HL-60 (cell line): ENCODE measurements at regions not wholly inside any gene's neighbourhood (a gene's known extent, or its start where the extent isn't known, plus 50 kb on each side); places are given as distances from the start of the nearest gene placed in this dataset.

Source experiments
- GABPA ChIP-seq: IDR thresholded peaks from 2 replicates; pipeline ENCODE4 v1.6.1; 2012; ENCODE audit warnings: low read depth
- POLR2AphosphoS5 ChIP-seq: IDR thresholded peaks from 2 replicates; pipeline ENCODE4 v1.6.1; 2012; ENCODE audit warnings: low read depth
- SPI1 ChIP-seq: IDR thresholded peaks from 2 replicates; pipeline ENCODE4 v1.6.1; 2012; ENCODE audit warnings: low read depth, mild to moderate bottlenecking, borderline replicate concordance
- TF ChIP-seq, protein P1 (sequence below): IDR thresholded peaks from one replicate; pipeline ENCODE4 v1.5.1; 2011; ENCODE audit warnings: low read length, control low read depth, inconsistent platforms; ENCODE audit not compliant: insufficient read depth
- TF ChIP-seq, protein P2 (sequence below): IDR thresholded peaks from 2 replicates; pipeline ENCODE4 v1.6.1; 2012; ENCODE audit warnings: low read depth; ENCODE audit not compliant: insufficient replicate concordance

- TF ChIP-seq, protein P1, sequence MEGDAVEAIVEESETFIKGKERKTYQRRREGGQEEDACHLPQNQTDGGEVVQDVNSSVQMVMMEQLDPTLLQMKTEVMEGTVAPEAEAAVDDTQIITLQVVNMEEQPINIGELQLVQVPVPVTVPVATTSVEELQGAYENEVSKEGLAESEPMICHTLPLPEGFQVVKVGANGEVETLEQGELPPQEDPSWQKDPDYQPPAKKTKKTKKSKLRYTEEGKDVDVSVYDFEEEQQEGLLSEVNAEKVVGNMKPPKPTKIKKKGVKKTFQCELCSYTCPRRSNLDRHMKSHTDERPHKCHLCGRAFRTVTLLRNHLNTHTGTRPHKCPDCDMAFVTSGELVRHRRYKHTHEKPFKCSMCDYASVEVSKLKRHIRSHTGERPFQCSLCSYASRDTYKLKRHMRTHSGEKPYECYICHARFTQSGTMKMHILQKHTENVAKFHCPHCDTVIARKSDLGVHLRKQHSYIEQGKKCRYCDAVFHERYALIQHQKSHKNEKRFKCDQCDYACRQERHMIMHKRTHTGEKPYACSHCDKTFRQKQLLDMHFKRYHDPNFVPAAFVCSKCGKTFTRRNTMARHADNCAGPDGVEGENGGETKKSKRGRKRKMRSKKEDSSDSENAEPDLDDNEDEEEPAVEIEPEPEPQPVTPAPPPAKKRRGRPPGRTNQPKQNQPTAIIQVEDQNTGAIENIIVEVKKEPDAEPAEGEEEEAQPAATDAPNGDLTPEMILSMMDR, result no peak
- TF ChIP-seq GABPA (no peak), POLR2AphosphoS5 (no peak), SPI1 (no peak)
- TF ChIP-seq, protein P2, sequence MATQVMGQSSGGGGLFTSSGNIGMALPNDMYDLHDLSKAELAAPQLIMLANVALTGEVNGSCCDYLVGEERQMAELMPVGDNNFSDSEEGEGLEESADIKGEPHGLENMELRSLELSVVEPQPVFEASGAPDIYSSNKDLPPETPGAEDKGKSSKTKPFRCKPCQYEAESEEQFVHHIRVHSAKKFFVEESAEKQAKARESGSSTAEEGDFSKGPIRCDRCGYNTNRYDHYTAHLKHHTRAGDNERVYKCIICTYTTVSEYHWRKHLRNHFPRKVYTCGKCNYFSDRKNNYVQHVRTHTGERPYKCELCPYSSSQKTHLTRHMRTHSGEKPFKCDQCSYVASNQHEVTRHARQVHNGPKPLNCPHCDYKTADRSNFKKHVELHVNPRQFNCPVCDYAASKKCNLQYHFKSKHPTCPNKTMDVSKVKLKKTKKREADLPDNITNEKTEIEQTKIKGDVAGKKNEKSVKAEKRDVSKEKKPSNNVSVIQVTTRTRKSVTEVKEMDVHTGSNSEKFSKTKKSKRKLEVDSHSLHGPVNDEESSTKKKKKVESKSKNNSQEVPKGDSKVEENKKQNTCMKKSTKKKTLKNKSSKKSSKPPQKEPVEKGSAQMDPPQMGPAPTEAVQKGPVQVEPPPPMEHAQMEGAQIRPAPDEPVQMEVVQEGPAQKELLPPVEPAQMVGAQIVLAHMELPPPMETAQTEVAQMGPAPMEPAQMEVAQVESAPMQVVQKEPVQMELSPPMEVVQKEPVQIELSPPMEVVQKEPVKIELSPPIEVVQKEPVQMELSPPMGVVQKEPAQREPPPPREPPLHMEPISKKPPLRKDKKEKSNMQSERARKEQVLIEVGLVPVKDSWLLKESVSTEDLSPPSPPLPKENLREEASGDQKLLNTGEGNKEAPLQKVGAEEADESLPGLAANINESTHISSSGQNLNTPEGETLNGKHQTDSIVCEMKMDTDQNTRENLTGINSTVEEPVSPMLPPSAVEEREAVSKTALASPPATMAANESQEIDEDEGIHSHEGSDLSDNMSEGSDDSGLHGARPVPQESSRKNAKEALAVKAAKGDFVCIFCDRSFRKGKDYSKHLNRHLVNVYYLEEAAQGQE, result no peak
Observed at GRCh38 chr1:93014168-93014567, 52.9 kb upstream of the DIPK1A start.
